COR-L47 (cell line): ENCODE measurements at regions not wholly inside any gene's neighbourhood (a gene's known extent, or its start where the extent isn't known, plus 50 kb on each side); places are given as distances from the start of the nearest gene placed in this dataset.

Experiments
- DNase-seq: peaks from one replicate; lab custom pipeline; 2025; lab: John Stamatoyannopoulos, UW

DNA sequence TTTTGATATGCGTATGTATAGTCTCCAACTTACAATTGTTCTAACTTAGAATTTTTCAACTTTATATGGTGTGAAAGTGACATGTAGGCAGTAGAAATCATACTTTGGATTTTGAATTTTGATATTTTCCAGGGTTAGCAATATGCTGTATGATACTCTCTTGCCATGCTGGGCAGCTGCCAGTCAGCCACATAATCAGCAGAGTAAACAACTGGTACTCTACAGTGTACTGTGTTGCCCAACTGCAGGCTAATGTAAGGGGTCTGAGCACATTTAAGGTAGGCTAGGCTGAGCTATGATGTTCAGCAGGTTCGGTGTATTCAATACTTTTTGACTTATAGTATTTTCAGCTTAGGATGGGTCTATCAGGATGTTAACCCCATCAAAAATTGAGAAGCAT is 52.0 kb upstream of the RYK start:
- DNase-seq: no peak

DNA sequence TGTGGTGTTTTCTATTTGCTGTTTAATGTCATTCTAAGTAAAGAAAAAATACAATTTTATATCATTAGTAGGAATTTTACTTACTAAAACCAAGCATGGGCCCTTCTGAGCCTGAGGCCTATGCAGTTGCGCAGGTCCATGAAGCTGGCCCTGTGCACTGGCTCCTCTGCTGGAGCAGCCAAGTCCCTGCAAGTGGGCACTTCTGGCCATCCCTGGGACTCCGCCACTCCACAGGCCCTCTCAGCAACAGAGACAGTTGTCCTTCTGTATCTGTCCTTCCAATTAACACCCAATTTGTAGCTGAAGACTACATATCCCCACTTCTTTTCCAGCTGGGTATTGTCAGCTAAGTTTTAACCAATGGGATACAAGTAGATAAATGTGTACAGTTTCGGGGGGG is 49.9 kb upstream of the RYK start:
- peak; percentile 31 for DNase-seq
